NB4 (cell line): ENCODE measurements at regions not wholly inside any gene's neighbourhood (a gene's known extent, or its start where the extent isn't known, plus 50 kb on each side); places are given as distances from the start of the nearest gene placed in this dataset.

Source experiments
- CTCF ChIP-seq: IDR thresholded peaks from one replicate; pipeline ENCODE4 v1.5.1; 2012; ENCODE audit warnings: low read depth, low read length
- POLR2A ChIP-seq: IDR thresholded peaks from 2 replicates; pipeline ENCODE4 v1.6.1; 2011; ENCODE audit warnings: mild to moderate bottlenecking; ENCODE audit not compliant: insufficient read length; ENCODE audit errors: extremely low read depth

- TF ChIP-seq CTCF, result no peak
- no peak for TF ChIP-seq POLR2A
Measured at GRCh38 chr15:29331669-29332068, 62.0 kb upstream of the NSMCE3 start.
